ENCODE measurements at regions not wholly inside any gene's neighbourhood (a gene's known extent, or its start where the extent isn't known, plus 50 kb on each side); places are given as distances from the start of the nearest gene placed in this dataset.

GRCh38 chr6:117167520-117168271 lies 97.7 kb upstream of the VGLL2 start:
- in situ Hi-C loops (cut with MboI): no loop called here
- Histone ChIP-seq H3K9me3 (ENCODE audit: low read depth) (no peaks in the 10 kb centered on the region), H3K4me1 (ENCODE audit: insufficient read depth) (no peaks in the 10 kb centered on the region), H3K4me3 (no peak overlapping the region), H4K20me1 (ENCODE audit: insufficient read depth) (no peaks in the 10 kb centered on the region), H3K27ac (no peak overlapping the region), H3K9ac (no peak overlapping the region), H3K4me2 (ENCODE audit: unreplicated experiment) (no peak overlapping the region), H3F3A (ENCODE audit: insufficient read depth) (no peaks in the 10 kb centered on the region), H3K36me3 (ENCODE audit: low read depth) (no peaks in the 10 kb centered on the region), H3K9me2 (ENCODE audit: insufficient read depth) (no peaks in the 10 kb centered on the region), H3K27me3 (replicated peaks; ENCODE audit: insufficient read depth) (no peaks in the 10 kb centered on the region), H3K79me2 (ENCODE audit: insufficient read depth) (no peaks in the 10 kb centered on the region), H2AFZ (no peak overlapping the region)
- WGBS, 2 experiments (ENCODE audit: low coverage in 1 of 2, low lambda C conversion rate in 2 of 2, missing lambda C conversion rate in 2 of 2): 33 to 39% methylated on average over 10 of the region's 10 CpGs
- DNase-seq: peak; percentile 48
- TF ChIP-seq EZH2phosphoT487 (IDR thresholded peaks at IDR 0.05; ENCODE audit: insufficient read depth, low read depth) (no peak), EZH2 (IDR thresholded peaks at IDR 0.05; ENCODE audit: insufficient read depth, poor library complexity, severe bottlenecking) (no peak)

GRCh38 chr6:117168296-117169063 lies 96.9 kb upstream of the VGLL2 start:
- no peak overlapping the region for H3K9ac ChIP-seq
- WGBS, 2 experiments (ENCODE audit: low coverage in 1 of 2, low lambda C conversion rate in 2 of 2, missing lambda C conversion rate in 2 of 2): 22 to 25% methylated on average over 4 of the region's 4 CpGs
- TF ChIP-seq EZH2 (IDR thresholded peaks at IDR 0.05; ENCODE audit: insufficient read depth, poor library complexity, severe bottlenecking) (no peak), EZH2phosphoT487 (IDR thresholded peaks at IDR 0.05; ENCODE audit: insufficient read depth, low read depth) (no peak)
- H4K20me1 ChIP-seq (ENCODE audit: insufficient read depth): no peaks in the 10 kb centered on the region
- no peak overlapping the region for H3K4me3 ChIP-seq
- no peaks in the 10 kb centered on the region for H3K79me2 ChIP-seq (ENCODE audit: insufficient read depth)
- peaks cover 2% of the 10 kb centered on the region for H3K9me3 ChIP-seq (ENCODE audit: low read depth)
- H3F3A ChIP-seq (ENCODE audit: insufficient read depth): no peaks in the 10 kb centered on the region
- no peak overlapping the region for H2AFZ ChIP-seq
- in situ Hi-C loops (cut with MboI): no loop called here
- no peaks in the 10 kb centered on the region for H3K27me3 ChIP-seq (replicated peaks; ENCODE audit: insufficient read depth)
- H3K36me3 ChIP-seq (ENCODE audit: low read depth): no peaks in the 10 kb centered on the region
- H3K9me2 ChIP-seq (ENCODE audit: insufficient read depth): no peaks in the 10 kb centered on the region
- no peak for DNase-seq
- no peaks in the 10 kb centered on the region for H3K4me1 ChIP-seq (ENCODE audit: insufficient read depth)
- H3K4me2 ChIP-seq (ENCODE audit: unreplicated experiment): no peak overlapping the region
- no peak overlapping the region for H3K27ac ChIP-seq

DNA sequence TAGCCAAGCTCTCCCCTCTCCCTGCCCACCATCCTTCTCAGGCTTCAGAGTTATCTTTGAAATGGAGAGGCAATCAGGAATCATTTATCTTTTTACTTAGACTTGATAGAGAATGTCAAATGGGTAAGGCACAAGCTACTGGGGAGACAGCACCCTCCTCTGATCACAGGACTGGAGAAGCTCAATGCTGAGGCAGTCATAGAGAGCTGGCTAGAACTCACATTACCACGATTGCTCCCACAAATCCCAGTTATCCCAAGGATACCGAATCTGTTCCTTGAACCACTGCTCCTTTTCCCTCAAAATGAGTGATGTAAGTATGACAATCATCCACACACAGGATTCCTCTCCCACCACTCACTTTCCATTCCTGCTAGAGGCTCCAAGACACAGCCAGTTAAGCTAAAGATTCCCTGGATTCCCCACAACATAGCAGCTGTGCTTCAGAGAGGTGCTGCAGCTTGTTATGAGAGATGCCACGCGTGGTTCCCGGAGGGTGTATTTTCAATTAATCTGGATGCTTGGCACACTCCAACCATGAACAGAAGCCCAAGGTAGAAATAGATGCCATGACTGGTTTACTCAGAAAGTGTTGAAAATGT lies 96.2 kb upstream of the VGLL2 start:
- 47 to 48% methylated on average over 5 of the region's 5 CpGs for WGBS, 2 experiments (ENCODE audit: low coverage in 1 of 2, low lambda C conversion rate in 2 of 2, missing lambda C conversion rate in 2 of 2)
- H3K36me3 ChIP-seq (ENCODE audit: low read depth): no peaks in the 10 kb centered on the region
- no peak for TF ChIP-seq EZH2phosphoT487 (IDR thresholded peaks at IDR 0.05; ENCODE audit: insufficient read depth, low read depth)
- no peak for TF ChIP-seq EZH2 (IDR thresholded peaks at IDR 0.05; ENCODE audit: insufficient read depth, poor library complexity, severe bottlenecking)
- H3K9me2 ChIP-seq (ENCODE audit: insufficient read depth): no peaks in the 10 kb centered on the region
- no peaks in the 10 kb centered on the region for H3K79me2 ChIP-seq (ENCODE audit: insufficient read depth)
- no peaks in the 10 kb centered on the region for H3K4me1 ChIP-seq (ENCODE audit: insufficient read depth)
- no peak for DNase-seq
- no peaks in the 10 kb centered on the region for H3K27me3 ChIP-seq (replicated peaks; ENCODE audit: insufficient read depth)
- H3F3A ChIP-seq (ENCODE audit: insufficient read depth): no peaks in the 10 kb centered on the region
- H2AFZ ChIP-seq: no peak overlapping the region
- H3K9me3 ChIP-seq (ENCODE audit: low read depth): peaks cover 2% of the 10 kb centered on the region
- in situ Hi-C loops (cut with MboI): no loop called here
- no peak overlapping the region for H3K27ac ChIP-seq
- H3K4me3 ChIP-seq: no peak overlapping the region
- H3K9ac ChIP-seq: no peak overlapping the region
- no peak overlapping the region for H3K4me2 ChIP-seq (ENCODE audit: unreplicated experiment)
- no peaks in the 10 kb centered on the region for H4K20me1 ChIP-seq (ENCODE audit: insufficient read depth)

GRCh38 chr6:117169781-117170281 lies 95.5 kb upstream of the VGLL2 start:
- H3K4me1 ChIP-seq (ENCODE audit: insufficient read depth): no peaks in the 10 kb centered on the region
- no peaks in the 10 kb centered on the region for H4K20me1 ChIP-seq (ENCODE audit: insufficient read depth)
- no peak overlapping the region for H3K4me3 ChIP-seq
- in situ Hi-C loops (cut with MboI): no loop called here
- no peak overlapping the region for H3K9ac ChIP-seq
- H3K27me3 ChIP-seq (replicated peaks; ENCODE audit: insufficient read depth): no peaks in the 10 kb centered on the region
- H3K9me3 ChIP-seq (ENCODE audit: low read depth): peaks cover 2% of the 10 kb centered on the region
- no peak for DNase-seq
- H2AFZ ChIP-seq: no peak overlapping the region
- no peak for TF ChIP-seq EZH2phosphoT487 (IDR thresholded peaks at IDR 0.05; ENCODE audit: insufficient read depth, low read depth)
- TF ChIP-seq EZH2 (IDR thresholded peaks at IDR 0.05; ENCODE audit: insufficient read depth, poor library complexity, severe bottlenecking): no peak
- H3K79me2 ChIP-seq (ENCODE audit: insufficient read depth): no peaks in the 10 kb centered on the region
- no peaks in the 10 kb centered on the region for H3F3A ChIP-seq (ENCODE audit: insufficient read depth)
- no peak overlapping the region for H3K27ac ChIP-seq
- no peaks in the 10 kb centered on the region for H3K9me2 ChIP-seq (ENCODE audit: insufficient read depth)
- 22 to 27% methylated on average over 1 of the region's 1 CpG for WGBS, 2 experiments (ENCODE audit: low coverage in 1 of 2, low lambda C conversion rate in 2 of 2, missing lambda C conversion rate in 2 of 2)
- no peak overlapping the region for H3K4me2 ChIP-seq (ENCODE audit: unreplicated experiment)
- no peaks in the 10 kb centered on the region for H3K36me3 ChIP-seq (ENCODE audit: low read depth)
